OCI-LY7 (cell line): ENCODE measurements at regions not wholly inside any gene's neighbourhood (a gene's known extent, or its start where the extent isn't known, plus 50 kb on each side); places are given as distances from the start of the nearest gene placed in this dataset.

Source experiments
- EZH2phosphoT487 ChIP-seq: fragments of 200-600 bp; sonication (generic); IDR thresholded peaks from 2 replicates; pipeline ENCODE4 v1.6.1; 2018; ENCODE audit warnings: low read depth, borderline replicate concordance, mild to moderate bottlenecking, mixed run types, antibody characterized with exemption, low read length, moderate library complexity, mixed read lengths
- TF ChIP-seq, protein P1 (sequence below): fragments of 200-600 bp; sonication (generic); conservative IDR thresholded peaks from 2 replicates; pipeline ENCODE4 v1.5.1; 2014; ENCODE audit warnings: mild to moderate bottlenecking, antibody characterized with exemption, low read length, moderate library complexity, mixed read lengths

DNA sequence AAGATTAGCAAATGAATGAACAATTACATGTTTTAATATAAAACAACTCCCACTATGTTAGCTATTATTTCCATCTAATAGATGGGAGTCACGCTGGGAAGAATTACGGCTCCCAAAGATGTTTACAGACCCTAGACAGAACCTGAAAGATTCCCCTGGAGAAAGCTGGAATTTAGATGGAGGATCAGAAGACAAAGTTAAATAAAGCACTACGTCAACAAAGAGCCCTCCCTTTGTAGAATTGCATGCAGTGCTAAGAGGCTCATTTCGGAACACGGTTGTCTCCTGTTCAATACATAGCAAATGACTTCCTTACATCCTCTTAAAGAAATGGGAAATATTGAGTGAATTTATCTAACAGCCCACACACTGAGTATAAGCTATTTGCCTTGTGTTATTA, 328.3 kb downstream of the CBLN4 start:
- TF ChIP-seq, protein P1, sequence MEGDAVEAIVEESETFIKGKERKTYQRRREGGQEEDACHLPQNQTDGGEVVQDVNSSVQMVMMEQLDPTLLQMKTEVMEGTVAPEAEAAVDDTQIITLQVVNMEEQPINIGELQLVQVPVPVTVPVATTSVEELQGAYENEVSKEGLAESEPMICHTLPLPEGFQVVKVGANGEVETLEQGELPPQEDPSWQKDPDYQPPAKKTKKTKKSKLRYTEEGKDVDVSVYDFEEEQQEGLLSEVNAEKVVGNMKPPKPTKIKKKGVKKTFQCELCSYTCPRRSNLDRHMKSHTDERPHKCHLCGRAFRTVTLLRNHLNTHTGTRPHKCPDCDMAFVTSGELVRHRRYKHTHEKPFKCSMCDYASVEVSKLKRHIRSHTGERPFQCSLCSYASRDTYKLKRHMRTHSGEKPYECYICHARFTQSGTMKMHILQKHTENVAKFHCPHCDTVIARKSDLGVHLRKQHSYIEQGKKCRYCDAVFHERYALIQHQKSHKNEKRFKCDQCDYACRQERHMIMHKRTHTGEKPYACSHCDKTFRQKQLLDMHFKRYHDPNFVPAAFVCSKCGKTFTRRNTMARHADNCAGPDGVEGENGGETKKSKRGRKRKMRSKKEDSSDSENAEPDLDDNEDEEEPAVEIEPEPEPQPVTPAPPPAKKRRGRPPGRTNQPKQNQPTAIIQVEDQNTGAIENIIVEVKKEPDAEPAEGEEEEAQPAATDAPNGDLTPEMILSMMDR, result no peak
- TF ChIP-seq EZH2phosphoT487, result no peak
